ENCODE measurements at regions not wholly inside any gene's neighbourhood (a gene's known extent, or its start where the extent isn't known, plus 50 kb on each side); places are given as distances from the start of the nearest gene placed in this dataset.

DNA sequence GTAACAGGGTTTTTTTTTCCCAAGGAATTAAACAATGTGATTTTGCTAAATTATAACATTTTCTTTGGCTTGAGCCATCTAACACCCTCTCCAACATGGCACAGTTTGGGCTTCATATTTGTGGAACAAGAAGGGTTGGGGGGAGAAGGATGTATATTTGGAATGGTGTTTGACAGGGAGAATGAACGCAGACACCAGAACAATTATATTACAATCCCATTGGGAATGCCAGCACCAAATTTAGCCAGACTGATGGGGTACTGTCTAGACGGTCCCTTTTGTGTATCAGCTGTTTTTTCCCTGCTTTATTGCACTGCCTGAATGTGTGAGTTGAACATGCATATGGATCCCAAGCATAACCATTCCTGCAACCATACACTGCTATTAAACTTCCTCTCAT, 130.9 kb upstream of the TMEM161B start:
- Histone ChIP-seq H3K27ac (ENCODE audit: low read length) (no peak overlapping the region), H3K9ac (ENCODE audit: low read length in 2 of 2) (no peak overlapping the region), H3K36me3 (ENCODE audit: control insufficient read depth in 2 of 2, insufficient read depth in 2 of 2, low read length in 2 of 2) (no peaks in the 10 kb centered on the region), H3K9me3 (ENCODE audit: control insufficient read depth in 2 of 2, low read length in 2 of 2) (no peaks in the 10 kb centered on the region), H3K4me3 (ENCODE audit: low read length in 2 of 2) (no peak overlapping the region), H3K27me3 (ENCODE audit: control insufficient read depth in 1 of 2, insufficient read depth in 2 of 2, low read length in 2 of 2) (no peaks in the 10 kb centered on the region), H3K4me1 (ENCODE audit: control insufficient read depth, insufficient read depth, low read length) (no peaks in the 10 kb centered on the region)

DNA sequence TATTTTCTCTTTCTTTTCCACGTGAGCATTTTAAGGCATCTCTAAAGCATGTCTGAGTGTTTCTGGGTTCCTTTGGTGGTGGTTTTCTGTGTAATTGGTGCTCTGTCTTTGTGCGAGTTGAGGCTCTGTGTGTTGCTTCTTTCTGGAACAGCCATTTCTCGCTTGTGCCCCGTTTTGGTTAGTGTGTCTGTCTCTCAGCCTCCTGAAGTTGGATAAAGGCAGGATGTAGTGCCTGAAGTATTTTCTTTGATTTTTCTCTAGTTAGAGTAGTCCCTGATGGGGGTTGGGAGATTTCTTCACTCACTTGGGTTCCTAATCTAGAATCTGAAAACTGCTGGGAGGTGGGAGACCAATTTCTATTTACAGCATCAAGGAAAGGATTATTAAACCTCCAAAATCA, 129.7 kb upstream of the TMEM161B start:
- Histone ChIP-seq H3K36me3 (ENCODE audit: control insufficient read depth in 2 of 2, insufficient read depth in 2 of 2, low read length in 2 of 2) (no peaks in the 10 kb centered on the region), H3K4me1 (ENCODE audit: control insufficient read depth, insufficient read depth, low read length) (no peaks in the 10 kb centered on the region), H3K27me3 (ENCODE audit: control insufficient read depth in 1 of 2, insufficient read depth in 2 of 2, low read length in 2 of 2) (no peaks in the 10 kb centered on the region), H3K9ac (ENCODE audit: low read length in 2 of 2) (no peak overlapping the region), H3K9me3 (ENCODE audit: control insufficient read depth in 2 of 2, low read length in 2 of 2) (no peaks in the 10 kb centered on the region), H3K4me3 (ENCODE audit: low read length in 2 of 2) (no peak overlapping the region), H3K27ac (ENCODE audit: low read length) (no peak overlapping the region)

DNA sequence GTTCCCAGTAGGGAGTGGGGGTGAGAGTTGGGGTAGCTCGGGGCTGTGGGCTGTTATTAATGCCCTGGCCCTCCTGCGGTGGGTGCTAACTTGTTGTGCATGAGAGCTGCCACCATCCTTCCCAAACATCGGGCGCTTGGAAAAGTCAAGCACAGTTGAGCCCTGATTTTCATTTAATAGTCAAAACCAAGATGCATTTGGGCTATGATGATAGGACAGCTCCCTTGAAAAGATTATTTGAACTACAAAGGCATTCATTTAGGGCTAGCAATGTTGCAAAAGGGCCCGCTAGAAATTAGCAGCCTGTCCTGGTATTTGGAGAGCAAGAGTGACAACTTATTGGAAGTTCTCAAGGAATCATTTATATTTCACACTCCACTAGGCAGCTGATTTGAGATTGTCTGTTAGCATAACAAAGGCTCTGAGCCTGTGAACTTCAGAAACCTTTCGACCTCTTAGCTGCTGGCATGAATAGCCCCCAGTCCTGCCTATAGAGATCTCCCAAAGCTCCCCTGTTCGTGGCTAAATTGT, 128.2 kb upstream of the TMEM161B start:
- Histone ChIP-seq H3K9ac (ENCODE audit: low read length in 2 of 2) (no peak overlapping the region), H3K36me3 (ENCODE audit: control insufficient read depth in 2 of 2, insufficient read depth in 2 of 2, low read length in 2 of 2) (no peaks in the 10 kb centered on the region), H3K27me3 (ENCODE audit: control insufficient read depth in 1 of 2, insufficient read depth in 2 of 2, low read length in 2 of 2) (no peaks in the 10 kb centered on the region), H3K4me3 (ENCODE audit: low read length in 2 of 2) (peak overlapping the region; percentile 69 to 73), H3K4me1 (ENCODE audit: control insufficient read depth, insufficient read depth, low read length) (no peaks in the 10 kb centered on the region), H3K9me3 (ENCODE audit: control insufficient read depth in 2 of 2, low read length in 2 of 2) (no peaks in the 10 kb centered on the region), H3K27ac (ENCODE audit: low read length) (no peak overlapping the region)

DNA sequence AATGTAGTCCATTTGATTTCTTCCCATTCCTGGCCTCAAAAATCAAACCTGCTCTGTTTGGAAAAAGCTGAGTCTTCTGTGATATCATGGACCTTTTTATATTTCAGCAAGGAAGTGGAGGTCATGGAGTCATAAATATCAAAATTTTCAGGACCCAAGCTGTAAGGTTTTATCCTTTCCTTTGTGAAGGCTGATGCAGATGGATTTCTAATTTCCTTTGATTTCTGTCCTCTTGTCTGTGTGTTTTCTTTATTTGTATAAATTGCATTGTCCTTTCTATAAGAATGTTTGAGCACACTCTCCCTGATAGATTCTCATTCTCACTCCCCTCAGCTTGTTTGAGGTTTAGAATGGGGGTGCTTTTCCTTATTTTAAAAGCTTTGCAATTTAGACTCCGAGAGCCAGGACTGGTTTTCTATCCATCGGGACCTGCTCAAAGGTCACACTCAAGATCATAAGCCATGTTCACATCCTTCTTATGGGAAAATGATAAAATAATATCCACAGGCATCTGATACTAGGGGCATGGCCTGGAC, 127.4 kb upstream of the TMEM161B start:
- Histone ChIP-seq H3K36me3 (ENCODE audit: control insufficient read depth in 2 of 2, insufficient read depth in 2 of 2, low read length in 2 of 2) (no peaks in the 10 kb centered on the region), H3K4me3 (ENCODE audit: low read length in 2 of 2) (no peak overlapping the region), H3K9me3 (ENCODE audit: control insufficient read depth in 2 of 2, low read length in 2 of 2) (no peaks in the 10 kb centered on the region), H3K9ac (ENCODE audit: low read length in 2 of 2) (no peak overlapping the region), H3K27ac (ENCODE audit: low read length) (no peak overlapping the region), H3K27me3 (ENCODE audit: control insufficient read depth in 1 of 2, insufficient read depth in 2 of 2, low read length in 2 of 2) (no peaks in the 10 kb centered on the region), H3K4me1 (ENCODE audit: control insufficient read depth, insufficient read depth, low read length) (no peaks in the 10 kb centered on the region)

DNA sequence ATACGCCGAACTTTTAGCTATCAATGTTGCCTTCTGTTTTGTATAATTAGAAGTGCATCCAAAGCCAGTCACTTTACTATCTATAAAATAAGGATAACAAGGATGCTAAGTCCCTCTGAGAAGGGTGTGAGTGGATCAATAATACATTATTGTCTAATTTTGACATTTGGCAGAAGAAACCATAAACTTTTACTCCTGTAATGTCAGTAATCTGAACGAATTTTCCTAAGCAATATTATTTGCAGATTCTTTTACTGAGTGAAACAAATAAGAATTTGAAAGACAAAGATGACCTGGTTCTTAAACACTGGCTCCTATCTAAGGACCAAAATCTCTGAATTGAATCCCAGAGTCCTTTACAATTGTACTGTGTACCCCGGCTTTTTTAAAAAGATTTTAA, 126.6 kb upstream of the TMEM161B start:
- Histone ChIP-seq H3K4me1 (ENCODE audit: control insufficient read depth, insufficient read depth, low read length) (no peaks in the 10 kb centered on the region), H3K27ac (ENCODE audit: low read length) (no peak overlapping the region), H3K36me3 (ENCODE audit: control insufficient read depth in 2 of 2, insufficient read depth in 2 of 2, low read length in 2 of 2) (no peaks in the 10 kb centered on the region), H3K9ac (ENCODE audit: low read length in 2 of 2) (no peak overlapping the region), H3K4me3 (ENCODE audit: low read length in 2 of 2) (no peak overlapping the region), H3K9me3 (ENCODE audit: control insufficient read depth in 2 of 2, low read length in 2 of 2) (no peaks in the 10 kb centered on the region), H3K27me3 (ENCODE audit: control insufficient read depth in 1 of 2, insufficient read depth in 2 of 2, low read length in 2 of 2) (no peaks in the 10 kb centered on the region)

DNA sequence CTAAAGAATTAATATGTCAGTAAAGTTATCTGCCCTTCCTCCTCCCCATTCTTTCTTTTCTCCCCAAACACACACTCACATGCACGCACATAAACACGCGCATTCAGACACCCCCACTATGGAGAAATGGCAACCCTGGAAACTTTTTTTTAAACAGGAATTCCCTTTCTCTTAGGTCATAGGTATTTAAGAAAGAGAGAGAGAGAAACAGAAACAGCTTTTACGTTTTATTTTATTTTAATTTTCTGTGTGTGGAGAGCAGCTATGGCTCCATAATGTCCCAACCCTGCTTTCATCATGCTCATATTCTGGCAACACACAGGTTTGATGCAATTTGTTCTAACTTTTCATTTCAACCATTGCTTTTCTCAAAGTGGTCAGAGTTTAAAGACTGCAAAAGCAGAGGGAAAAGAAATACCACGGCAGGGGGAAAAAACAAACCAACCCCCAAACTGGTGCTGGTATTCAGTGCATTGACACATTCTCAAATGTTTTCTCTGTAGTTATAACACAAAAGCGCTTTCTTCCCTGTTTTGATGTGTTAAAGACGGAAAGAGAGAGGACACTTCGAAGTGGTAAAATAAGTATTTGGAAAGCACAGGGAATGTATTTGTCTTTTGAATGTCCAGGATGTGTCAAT, 126.0 kb upstream of the TMEM161B start:
- Histone ChIP-seq H3K27ac (ENCODE audit: low read length) (no peak overlapping the region), H3K4me3 (ENCODE audit: low read length in 2 of 2) (no peak overlapping the region), H3K27me3 (ENCODE audit: control insufficient read depth in 1 of 2, insufficient read depth in 2 of 2, low read length in 2 of 2) (no peaks in the 10 kb centered on the region), H3K4me1 (ENCODE audit: control insufficient read depth, insufficient read depth, low read length) (no peaks in the 10 kb centered on the region), H3K36me3 (ENCODE audit: control insufficient read depth in 2 of 2, insufficient read depth in 2 of 2, low read length in 2 of 2) (no peaks in the 10 kb centered on the region), H3K9ac (ENCODE audit: low read length in 2 of 2) (no peak overlapping the region), H3K9me3 (ENCODE audit: control insufficient read depth in 2 of 2, low read length in 2 of 2) (no peaks in the 10 kb centered on the region)

DNA sequence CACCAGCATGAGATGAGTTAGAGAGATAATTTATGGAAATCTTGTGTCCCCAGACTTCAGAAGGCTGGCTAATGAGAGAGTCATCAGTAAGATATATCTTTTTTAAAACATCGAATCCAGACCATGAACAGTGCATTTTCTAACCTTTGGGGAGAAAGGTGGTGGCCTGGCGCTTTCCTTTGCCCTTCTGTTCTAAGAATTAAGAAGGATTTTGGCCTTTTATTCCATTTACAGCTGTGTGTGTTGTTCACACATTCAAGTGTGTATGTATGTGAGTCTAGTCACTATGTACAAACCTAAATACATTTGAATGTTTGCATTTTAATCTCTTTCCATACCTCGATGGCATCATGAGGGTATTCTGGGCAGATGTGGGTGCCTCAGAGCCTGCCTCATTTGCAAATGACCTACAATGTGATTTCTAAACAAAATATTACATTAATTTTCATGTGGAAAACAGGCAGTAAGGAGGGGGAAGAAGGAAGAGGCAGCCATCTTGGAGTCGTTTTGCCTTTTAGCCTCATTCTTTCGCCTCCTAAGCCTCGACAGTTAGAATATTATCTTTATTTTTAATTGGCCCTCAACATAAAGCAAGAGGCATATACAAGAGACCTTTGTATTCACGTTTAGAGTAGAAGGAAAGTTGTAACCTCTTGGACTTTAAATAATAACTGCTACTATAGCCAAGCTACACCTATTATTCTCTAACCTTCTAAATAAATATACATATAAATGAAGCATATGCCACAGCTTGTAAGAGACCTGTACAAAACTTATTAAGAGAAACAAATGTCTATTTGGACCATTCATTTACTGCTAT, 125.3 kb upstream of the TMEM161B start:
- no peak overlapping the region for H3K4me3 ChIP-seq (ENCODE audit: low read length in 2 of 2)
- no peak overlapping the region for H3K27ac ChIP-seq (ENCODE audit: low read length)
- no peaks in the 10 kb centered on the region for H3K27me3 ChIP-seq (ENCODE audit: control insufficient read depth in 1 of 2, insufficient read depth in 2 of 2, low read length in 2 of 2)
- H3K9ac ChIP-seq (ENCODE audit: low read length in 2 of 2) = no peak overlapping the region
- no peaks in the 10 kb centered on the region for H3K36me3 ChIP-seq (ENCODE audit: control insufficient read depth in 2 of 2, insufficient read depth in 2 of 2, low read length in 2 of 2)
- no peaks in the 10 kb centered on the region for H3K4me1 ChIP-seq (ENCODE audit: control insufficient read depth, insufficient read depth, low read length)
- H3K9me3 ChIP-seq (ENCODE audit: control insufficient read depth in 2 of 2, low read length in 2 of 2) = no peaks in the 10 kb centered on the region

DNA sequence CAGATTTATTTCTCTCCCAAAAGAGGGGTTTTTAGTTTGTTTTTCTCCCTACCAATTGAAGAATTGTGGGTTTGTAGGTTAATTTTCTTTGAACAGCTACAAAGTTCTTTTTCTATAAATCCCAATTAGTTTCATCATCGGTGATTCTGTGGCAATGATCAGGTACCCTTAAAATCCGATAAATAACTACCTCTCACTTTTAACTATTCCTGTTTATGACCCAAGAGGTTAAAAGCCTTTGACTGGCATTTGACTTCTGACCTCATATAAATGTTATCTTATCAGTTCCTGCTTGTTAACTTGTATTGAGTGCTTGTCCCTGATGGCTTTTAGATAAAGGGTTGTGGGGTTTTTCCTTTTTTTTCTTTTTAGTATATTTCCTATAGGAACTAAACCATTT, 124.4 kb upstream of the TMEM161B start:
- H3K27ac ChIP-seq (ENCODE audit: low read length) = no peak overlapping the region
- H3K9me3 ChIP-seq (ENCODE audit: control insufficient read depth in 2 of 2, low read length in 2 of 2) = no peaks in the 10 kb centered on the region
- no peak overlapping the region for H3K9ac ChIP-seq (ENCODE audit: low read length in 2 of 2)
- no peaks in the 10 kb centered on the region for H3K27me3 ChIP-seq (ENCODE audit: control insufficient read depth in 1 of 2, insufficient read depth in 2 of 2, low read length in 2 of 2)
- no peaks in the 10 kb centered on the region for H3K36me3 ChIP-seq (ENCODE audit: control insufficient read depth in 2 of 2, insufficient read depth in 2 of 2, low read length in 2 of 2)
- H3K4me1 ChIP-seq (ENCODE audit: control insufficient read depth, insufficient read depth, low read length) = no peaks in the 10 kb centered on the region
- no peak overlapping the region for H3K4me3 ChIP-seq (ENCODE audit: low read length in 2 of 2)

DNA sequence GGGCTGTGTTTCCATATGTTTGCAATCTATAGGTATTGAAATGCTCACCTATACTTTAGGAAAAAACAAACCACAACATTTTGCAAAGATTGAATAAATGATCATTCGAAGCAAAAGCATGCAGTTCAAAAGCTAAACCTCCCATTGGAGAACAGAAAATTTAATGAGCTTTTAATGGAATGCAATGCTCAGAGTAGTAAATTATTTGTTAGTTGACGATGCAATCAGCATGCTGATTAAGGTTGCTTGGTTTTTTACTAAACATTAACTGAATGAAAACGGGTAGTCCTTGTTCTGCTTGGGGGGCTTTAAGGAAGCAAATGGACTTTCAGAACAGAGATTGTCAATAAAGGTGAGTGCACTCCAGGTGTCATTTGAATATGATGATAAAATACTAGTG, 123.3 kb upstream of the TMEM161B start:
- no peaks in the 10 kb centered on the region for H3K36me3 ChIP-seq (ENCODE audit: control insufficient read depth in 2 of 2, insufficient read depth in 2 of 2, low read length in 2 of 2)
- no peak overlapping the region for H3K9ac ChIP-seq (ENCODE audit: low read length in 2 of 2)
- no peaks in the 10 kb centered on the region for H3K4me1 ChIP-seq (ENCODE audit: control insufficient read depth, insufficient read depth, low read length)
- H3K9me3 ChIP-seq (ENCODE audit: control insufficient read depth in 2 of 2, low read length in 2 of 2) = no peaks in the 10 kb centered on the region
- H3K27me3 ChIP-seq (ENCODE audit: control insufficient read depth in 1 of 2, insufficient read depth in 2 of 2, low read length in 2 of 2) = no peaks in the 10 kb centered on the region
- no peak overlapping the region for H3K4me3 ChIP-seq (ENCODE audit: low read length in 2 of 2)
- H3K27ac ChIP-seq (ENCODE audit: low read length) = no peak overlapping the region

DNA sequence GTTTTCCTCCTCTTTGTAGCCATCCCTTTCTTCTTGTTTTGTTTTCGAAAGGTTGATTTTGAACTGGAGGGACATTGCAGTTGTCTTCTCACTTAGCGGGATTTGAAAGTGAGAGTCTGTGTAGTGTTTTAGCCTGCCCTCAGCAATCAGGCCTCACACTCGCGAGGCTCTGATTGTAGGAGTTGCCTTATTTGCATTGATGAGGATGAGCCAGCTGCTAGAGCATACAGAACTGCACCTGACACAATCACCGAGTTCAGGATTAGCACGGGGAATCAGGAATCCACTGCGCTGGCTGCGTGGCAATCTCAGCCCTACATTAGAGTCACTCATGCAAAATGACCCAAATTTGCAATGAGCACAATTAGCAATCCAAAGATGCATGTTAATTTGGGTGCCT, 122.5 kb upstream of the TMEM161B start:
- no peak overlapping the region for H3K27ac ChIP-seq (ENCODE audit: low read length)
- H3K36me3 ChIP-seq (ENCODE audit: control insufficient read depth in 2 of 2, insufficient read depth in 2 of 2, low read length in 2 of 2) = no peaks in the 10 kb centered on the region
- no peak overlapping the region for H3K9ac ChIP-seq (ENCODE audit: low read length in 2 of 2)
- no peaks in the 10 kb centered on the region for H3K27me3 ChIP-seq (ENCODE audit: control insufficient read depth in 1 of 2, insufficient read depth in 2 of 2, low read length in 2 of 2)
- no peaks in the 10 kb centered on the region for H3K9me3 ChIP-seq (ENCODE audit: control insufficient read depth in 2 of 2, low read length in 2 of 2)
- no peaks in the 10 kb centered on the region for H3K4me1 ChIP-seq (ENCODE audit: control insufficient read depth, insufficient read depth, low read length)
- no peak overlapping the region for H3K4me3 ChIP-seq (ENCODE audit: low read length in 2 of 2)

DNA sequence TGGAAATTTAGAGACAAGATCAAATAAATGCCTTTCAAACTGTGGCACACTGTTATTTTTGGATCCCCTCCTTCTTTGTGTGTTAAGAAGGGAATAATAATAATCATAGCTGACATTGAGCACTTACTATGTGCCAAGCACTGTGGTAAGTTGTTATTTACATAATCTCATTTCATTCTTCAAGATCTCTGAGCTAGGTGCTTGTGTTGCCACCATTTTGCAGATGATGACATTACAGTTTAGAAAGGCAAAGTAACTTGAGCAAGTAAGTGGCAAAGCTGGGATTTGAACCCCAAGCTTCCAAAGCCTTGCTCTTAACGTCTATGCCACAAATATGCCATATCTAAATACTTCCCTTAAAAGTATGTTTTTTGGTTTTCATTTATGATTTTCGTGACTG, 121.8 kb upstream of the TMEM161B start:
- no peak overlapping the region for H3K4me3 ChIP-seq (ENCODE audit: low read length in 2 of 2)
- no peak overlapping the region for H3K27ac ChIP-seq (ENCODE audit: low read length)
- H3K9me3 ChIP-seq (ENCODE audit: control insufficient read depth in 2 of 2, low read length in 2 of 2) = no peaks in the 10 kb centered on the region
- H3K36me3 ChIP-seq (ENCODE audit: control insufficient read depth in 2 of 2, insufficient read depth in 2 of 2, low read length in 2 of 2) = no peaks in the 10 kb centered on the region
- H3K9ac ChIP-seq (ENCODE audit: low read length in 2 of 2) = no peak overlapping the region
- no peaks in the 10 kb centered on the region for H3K27me3 ChIP-seq (ENCODE audit: control insufficient read depth in 1 of 2, insufficient read depth in 2 of 2, low read length in 2 of 2)
- no peaks in the 10 kb centered on the region for H3K4me1 ChIP-seq (ENCODE audit: control insufficient read depth, insufficient read depth, low read length)
